Lung (tissue), 11 donors: ENCODE measurements at regions not wholly inside any gene's neighbourhood (a gene's known extent, or its start where the extent isn't known, plus 50 kb on each side); places are given as distances from the start of the nearest gene placed in this dataset.
"Not testable (repeated sequence)": the region's sequence is repeated elsewhere in the genome, so short reads cannot be mapped to it uniquely, and the experiment has no call there.

Experiments
- ATAC-seq: fragments of 200-7000 bp; cut with Tn5 transposase; one replicate; pipeline ENCODE4 v1.9.1; 2020; ENCODE audit warnings: moderate number of reproducible peaks; ENCODE audit not compliant: insufficient read depth, low FRiP score
- DNase-seq, 3 donors: peaks; one replicate each; pipeline ENCODE4 v3.0.0-alpha.2; 2013 to 2017
- H3K27ac ChIP-seq, 2 donors: one replicate each; pipeline ENCODE4 v1.5.1; 2013; ENCODE audit warnings: mild to moderate bottlenecking in 2 of 2, moderate library complexity in 2 of 2, control low read depth in 1 of 2, inconsistent platforms in 1 of 2, low read depth in 1 of 2, low read length in 1 of 2
- H3K27me3 ChIP-seq, 3 donors: one replicate each; pipeline ENCODE4 v1.5.1; 2013; ENCODE audit warnings: low read length in 2 of 3; ENCODE audit not compliant: control insufficient read depth in 3 of 3, insufficient read depth in 3 of 3
- H3K36me3 ChIP-seq, 4 donors: one replicate each; pipeline ENCODE4 v1.5.1; 2013; ENCODE audit warnings: low read length in 4 of 4, mild to moderate bottlenecking in 1 of 4, moderate library complexity in 1 of 4; ENCODE audit not compliant: control insufficient read depth in 4 of 4, insufficient read depth in 4 of 4
- H3K4me1 ChIP-seq, 5 donors: one replicate each; pipeline ENCODE4 v1.5.1; 2013; ENCODE audit warnings: low read length in 5 of 5, mild to moderate bottlenecking in 2 of 5, moderate library complexity in 1 of 5; ENCODE audit not compliant: control insufficient read depth in 5 of 5, insufficient read depth in 5 of 5
- H3K4me3 ChIP-seq: one replicate; pipeline ENCODE4 v1.5.1; 2013; ENCODE audit warnings: mild to moderate bottlenecking, control low read depth, moderate library complexity
- H3K9ac ChIP-seq, 2 donors: one replicate each; pipeline ENCODE4 v1.5.1; 2013; ENCODE audit warnings: low read length in 2 of 2, control low read depth in 1 of 2; ENCODE audit not compliant: insufficient read depth in 1 of 2
- H3K9me3 ChIP-seq, 4 donors: one replicate each; pipeline ENCODE4 v1.5.1; 2013; ENCODE audit warnings: low read length in 3 of 4, mild to moderate bottlenecking in 1 of 4, moderate library complexity in 1 of 4; ENCODE audit not compliant: control insufficient read depth in 4 of 4, insufficient read depth in 3 of 4
- WGBS, 2 donors: extraction: QIAGEN DNeasy Blood & Tissue Kit; methylation state at CpG; one replicate each; pipeline ENCODE4 v1.1.7; 2013; 5-methylcytosine and 5-hydroxymethylcytosine counted together
- TF ChIP-seq, protein P1 (sequence below): IDR thresholded peaks from 2 replicates; pipeline ENCODE4 v1.5.1; 2012; ENCODE audit warnings: mild to moderate bottlenecking; ENCODE audit errors: control extremely low read depth, extremely low read depth
- donor health status: control.
- donor health status: control.
- donor health status: Bipolar disorder and iron deficiency.
- donor health status: healthy.
- donor health status: DM: yes; HTN: yes; CAD: no.

DNA sequence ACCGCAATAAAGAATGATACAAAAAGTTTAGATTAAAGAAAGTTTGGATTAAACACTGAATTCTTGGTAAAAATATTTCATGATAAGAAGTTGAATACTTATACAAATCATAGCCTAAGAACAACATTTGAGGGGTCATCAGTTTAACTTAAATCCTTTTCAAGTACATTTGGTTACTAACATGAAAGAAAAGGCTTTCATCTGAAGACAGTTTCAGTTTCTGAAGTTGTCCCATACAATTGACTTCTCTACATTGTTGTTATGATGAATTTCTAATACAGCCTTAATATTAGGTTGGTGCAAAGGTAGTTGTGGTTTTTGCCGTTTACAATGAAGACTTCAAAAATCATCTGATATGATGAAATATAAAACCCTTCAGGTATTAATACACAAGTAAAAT is 317.5 kb upstream of the MAGI2 start:
- H3K27me3 ChIP-seq: no peaks in the 10 kb centered on the region
- WGBS, 2 donors: 86 to 89% methylated on average over 2 of the region's 2 CpGs
- peaks cover 0 to 2% (median 0%) of the 10 kb centered on the region in 4 donors for H3K9me3 ChIP-seq
- H3K36me3 ChIP-seq: no peaks in the 10 kb centered on the region
- DNase-seq (no peak), ATAC-seq (no peak)
- no peak overlapping the region for H3K9ac ChIP-seq
- no peak overlapping the region for H3K4me3 ChIP-seq
- H3K4me1 ChIP-seq: peaks cover 0 to 30% (median 0%) of the 10 kb centered on the region in 5 donors
- H3K27ac ChIP-seq: no peak overlapping the region
- TF ChIP-seq, protein P1, sequence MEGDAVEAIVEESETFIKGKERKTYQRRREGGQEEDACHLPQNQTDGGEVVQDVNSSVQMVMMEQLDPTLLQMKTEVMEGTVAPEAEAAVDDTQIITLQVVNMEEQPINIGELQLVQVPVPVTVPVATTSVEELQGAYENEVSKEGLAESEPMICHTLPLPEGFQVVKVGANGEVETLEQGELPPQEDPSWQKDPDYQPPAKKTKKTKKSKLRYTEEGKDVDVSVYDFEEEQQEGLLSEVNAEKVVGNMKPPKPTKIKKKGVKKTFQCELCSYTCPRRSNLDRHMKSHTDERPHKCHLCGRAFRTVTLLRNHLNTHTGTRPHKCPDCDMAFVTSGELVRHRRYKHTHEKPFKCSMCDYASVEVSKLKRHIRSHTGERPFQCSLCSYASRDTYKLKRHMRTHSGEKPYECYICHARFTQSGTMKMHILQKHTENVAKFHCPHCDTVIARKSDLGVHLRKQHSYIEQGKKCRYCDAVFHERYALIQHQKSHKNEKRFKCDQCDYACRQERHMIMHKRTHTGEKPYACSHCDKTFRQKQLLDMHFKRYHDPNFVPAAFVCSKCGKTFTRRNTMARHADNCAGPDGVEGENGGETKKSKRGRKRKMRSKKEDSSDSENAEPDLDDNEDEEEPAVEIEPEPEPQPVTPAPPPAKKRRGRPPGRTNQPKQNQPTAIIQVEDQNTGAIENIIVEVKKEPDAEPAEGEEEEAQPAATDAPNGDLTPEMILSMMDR: no peak

DNA sequence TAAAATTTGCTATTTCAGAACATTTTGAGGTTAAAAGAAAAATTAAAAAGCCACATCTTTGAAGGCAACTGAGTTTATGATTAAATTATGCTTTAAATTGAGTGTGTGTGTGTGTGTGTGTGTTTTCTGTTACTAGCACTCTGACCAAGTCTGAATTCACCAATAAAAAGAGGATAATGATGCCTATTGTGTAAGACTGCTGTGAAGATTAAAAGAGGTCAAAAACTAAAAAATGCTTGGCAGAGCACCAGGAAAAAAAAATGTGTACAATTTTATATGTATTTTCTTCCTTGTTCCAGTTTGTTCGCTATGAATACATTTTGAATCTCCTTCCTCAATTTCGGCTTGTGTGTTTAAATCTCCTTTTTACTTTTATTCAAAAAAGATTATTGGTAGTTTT is 316.6 kb upstream of the MAGI2 start:
- Histone ChIP-seq H3K36me3 (no peaks in the 10 kb centered on the region), H3K4me1 (peaks cover 0 to 22% (median 0%) of the 10 kb centered on the region in 5 donors), H3K4me3 (no peak overlapping the region), H3K9me3 (peaks cover 0 to 2% (median 0%) of the 10 kb centered on the region in 4 donors), H3K27ac (no peak overlapping the region), H3K9ac (no peak overlapping the region), H3K27me3 (no peaks in the 10 kb centered on the region)
- DNase-seq (peak in 2 of 3 donors; percentile 88 to 89), ATAC-seq (no peak)
- TF ChIP-seq, protein P1: no peak
- 55 to 59% methylated on average over 2 of the region's 2 CpGs for WGBS, 2 donors

DNA sequence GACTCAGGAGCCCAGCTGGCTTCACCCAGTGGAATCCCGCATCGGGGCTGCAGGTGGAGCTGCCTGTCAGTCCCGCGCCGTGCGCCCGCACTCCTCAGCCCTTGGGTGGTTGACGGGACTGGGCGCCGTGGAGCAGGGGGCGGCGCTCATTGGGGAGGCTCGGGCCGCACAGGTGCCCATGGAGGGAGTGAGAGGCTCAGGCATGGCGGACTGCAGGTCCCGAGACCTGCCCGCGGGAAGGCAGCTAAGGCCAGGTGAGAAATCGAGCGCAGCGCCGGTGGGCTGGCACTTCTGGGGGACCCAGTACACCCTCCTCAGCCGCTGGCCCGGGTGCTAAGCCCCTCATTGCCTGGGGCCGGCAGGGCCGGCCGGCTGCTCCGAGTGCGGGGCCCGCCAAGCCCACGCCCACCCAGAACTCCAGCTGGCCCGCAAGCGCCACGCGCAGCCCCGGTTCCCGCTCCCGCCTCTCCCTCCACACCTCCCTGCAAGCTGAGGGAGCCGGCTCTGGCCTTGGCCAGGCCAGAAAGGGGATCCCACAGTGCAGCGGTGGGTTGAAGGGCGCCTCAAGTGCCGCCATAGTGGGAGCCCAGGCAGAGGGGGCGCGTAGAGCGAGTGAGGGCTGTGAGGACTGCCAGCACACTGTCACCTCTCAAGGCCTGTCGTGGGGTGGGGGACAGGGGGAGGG is 314.6 kb upstream of the MAGI2 start:
- H3K27me3 ChIP-seq, H3K27ac ChIP-seq, H3K9me3 ChIP-seq, ATAC-seq, DNase-seq, H3K9ac ChIP-seq, H3K36me3 ChIP-seq, H3K4me3 ChIP-seq: not testable (repeated sequence)
- H3K4me1 ChIP-seq: peaks cover 0 to 20% (median 0%) of the 10 kb centered on the region in 5 donors
- 88 to 93% methylated on average over 26 to 46 of the region's 46 CpGs for WGBS, 2 donors

DNA sequence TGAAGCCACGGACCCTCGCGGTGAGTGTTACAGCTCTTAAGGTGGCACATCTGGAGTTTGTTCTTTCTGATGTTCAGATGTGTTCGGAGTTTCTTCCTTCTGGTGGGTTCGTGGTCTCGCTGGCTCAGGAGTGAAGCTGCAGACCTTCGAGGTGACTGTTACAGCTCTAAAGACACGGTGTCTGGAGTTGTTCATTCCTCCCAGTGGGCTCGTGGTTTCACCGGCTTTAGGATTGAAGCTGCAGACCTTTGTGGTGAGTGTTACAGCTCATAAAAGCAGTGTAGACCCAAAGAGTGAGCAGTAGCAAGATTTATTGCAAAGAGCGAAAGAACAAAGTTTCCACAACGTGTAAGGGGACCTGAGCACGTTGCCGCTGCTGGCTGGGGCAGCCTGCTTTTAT is 313.7 kb upstream of the MAGI2 start:
- not testable (repeated sequence) for H3K9ac ChIP-seq, H3K27ac ChIP-seq, ATAC-seq, H3K27me3 ChIP-seq, DNase-seq, H3K36me3 ChIP-seq, H3K4me3 ChIP-seq, H3K9me3 ChIP-seq
- WGBS, 2 donors: 77 to 87% methylated on average over 13 to 14 of the region's 14 CpGs
- H3K4me1 ChIP-seq: peaks cover 0 to 20% (median 0%) of the 10 kb centered on the region in 5 donors
